Panc1 (cell line): ENCODE measurements at regions not wholly inside any gene's neighbourhood (a gene's known extent, or its start where the extent isn't known, plus 50 kb on each side); places are given as distances from the start of the nearest gene placed in this dataset.

Experiments
- CTCF ChIP-seq: fragments of 450-650 bp; IDR thresholded peaks from 2 replicates; pipeline ENCODE4 v1.5.1; 2017; ENCODE audit warnings: mild to moderate bottlenecking
- POLR2AphosphoS5 ChIP-seq: IDR thresholded peaks from 2 replicates; pipeline ENCODE4 v1.6.1; 2012; ENCODE audit warnings: mild to moderate bottlenecking, low read depth, low read length, moderate library complexity

GRCh38 chr3:23062582-23062981, 140.5 kb upstream of the UBE2E2 start:
- TF ChIP-seq CTCF = no peak
- no peak for TF ChIP-seq POLR2AphosphoS5
